HEK293 (cell line): ENCODE measurements at regions not wholly inside any gene's neighbourhood (a gene's known extent, or its start where the extent isn't known, plus 50 kb on each side); places are given as distances from the start of the nearest gene placed in this dataset.

Experiments used
- CTCF ChIA-PET: fragments of 350-600 bp; formaldehyde crosslinking; extraction: SDS; loops from one replicate; lab custom pipeline; 2021; ENCODE audit warnings: antibody characterized with exemption; lab: Yijun Ruan, JAX
- POLR2A ChIA-PET: fragments of 300-600 bp; formaldehyde crosslinking; extraction: SDS; loops from one replicate; lab custom pipeline; 2020; ENCODE audit warnings: antibody characterized with exemption, inconsistent platforms; lab: Yijun Ruan, JAX
- H3K27ac ChIP-seq: fragments of 200-500 bp; sonication (Bioruptor generic); 2 replicates; pipeline ENCODE4 v1.5.1; 2014; ENCODE audit warnings: low read depth, low read length, control low read depth, inconsistent platforms; ENCODE audit errors: extremely low read depth
- H3K36me3 ChIP-seq, 2 experiments: fragments of 200-500 bp in 1 of 2; sonication (Bioruptor generic) in 1 of 2; 1 replicate in 1 of 2; 2 replicates in 1 of 2; pipeline ENCODE4 v1.5.1; 2014 to 2017; ENCODE audit warnings: inconsistent platforms in 2 of 2, low read length in 2 of 2; ENCODE audit not compliant: control insufficient read depth in 2 of 2, insufficient read depth in 1 of 2
- H3K4me1 ChIP-seq: fragments of 200-500 bp; sonication (Bioruptor generic); 2 replicates; pipeline ENCODE4 v1.5.1; 2014; ENCODE audit warnings: mild to moderate bottlenecking, low read length, inconsistent platforms; ENCODE audit not compliant: control insufficient read depth, insufficient read depth
- H3K4me3 ChIP-seq: 2 replicates; pipeline ENCODE4 v1.5.1; 2011; ENCODE audit warnings: low read depth, mild to moderate bottlenecking, control low read depth, low read length, moderate library complexity
- H3K9me3 ChIP-seq: fragments of 200-500 bp; sonication (Bioruptor generic); 2 replicates; pipeline ENCODE4 v1.5.1; 2014; ENCODE audit warnings: low read depth, low read length, inconsistent platforms; ENCODE audit not compliant: control insufficient read depth, insufficient read depth
- ATF2 ChIP-seq: fragments of 450-650 bp; formaldehyde crosslinking; IDR thresholded peaks from 2 replicates; pipeline ENCODE4 v1.5.1; 2016; ENCODE audit warnings: missing biosample characterization, missing genetic modification characterization, low read depth
- FEZF1 ChIP-seq: fragments of 450-650 bp; formaldehyde crosslinking; IDR thresholded peaks from 2 replicates; pipeline ENCODE4 v1.5.1; 2016; ENCODE audit warnings: missing biosample characterization, missing genetic modification characterization
- INSM2 ChIP-seq: fragments of 450-650 bp; formaldehyde crosslinking; IDR thresholded peaks from 2 replicates; pipeline ENCODE4 v1.5.1; 2016; ENCODE audit warnings: missing biosample characterization, missing genetic modification characterization
- MZF1 ChIP-seq: fragments of 450-650 bp; formaldehyde crosslinking; IDR thresholded peaks from 2 replicates; pipeline ENCODE4 v1.5.1; 2017; ENCODE audit warnings: missing biosample characterization, missing genetic modification characterization, borderline replicate concordance
- RBAK ChIP-seq: fragments of 450-650 bp; formaldehyde crosslinking; IDR thresholded peaks from 2 replicates; pipeline ENCODE4 v1.5.1; 2016; ENCODE audit warnings: missing biosample characterization, missing genetic modification characterization
- TRIM28 ChIP-seq: IDR thresholded peaks from 2 replicates; pipeline ENCODE4 v1.6.1; 2011; ENCODE audit warnings: low read length, control low read depth, borderline replicate concordance
- ZFHX2 ChIP-seq: fragments of 450-650 bp; formaldehyde crosslinking; conservative IDR thresholded peaks from 2 replicates; pipeline ENCODE4 v1.5.1; 2016; ENCODE audit warnings: missing biosample characterization, missing genetic modification characterization
- ZNF2 ChIP-seq: fragments of 450-650 bp; formaldehyde crosslinking; IDR thresholded peaks from 2 replicates; pipeline ENCODE4 v1.5.1; 2016; ENCODE audit warnings: missing biosample characterization, missing genetic modification characterization
- ZNF341 ChIP-seq: fragments of 450-650 bp; formaldehyde crosslinking; IDR thresholded peaks from 2 replicates; pipeline ENCODE4; 2016; ENCODE audit warnings: low read depth, missing biosample characterization, missing genetic modification characterization
- ZNF394 ChIP-seq: fragments of 450-650 bp; formaldehyde crosslinking; IDR thresholded peaks from 2 replicates; pipeline ENCODE4 v1.5.1; 2016; ENCODE audit warnings: missing biosample characterization, missing genetic modification characterization, mild to moderate bottlenecking, moderate library complexity, borderline replicate concordance
- ZNF416 ChIP-seq: fragments of 450-650 bp; formaldehyde crosslinking; IDR thresholded peaks from 2 replicates; pipeline ENCODE4 v1.5.1; 2016; ENCODE audit warnings: missing biosample characterization, missing genetic modification characterization
- ZNF426 ChIP-seq: fragments of 450-650 bp; formaldehyde crosslinking; IDR thresholded peaks from 2 replicates; pipeline ENCODE4 v1.5.1; 2017; ENCODE audit warnings: missing biosample characterization, missing genetic modification characterization, mild to moderate bottlenecking, inconsistent platforms, moderate library complexity
- ZNF449 ChIP-seq: fragments of 450-650 bp; formaldehyde crosslinking; IDR thresholded peaks from 2 replicates; pipeline ENCODE4 v1.5.1; 2017; ENCODE audit warnings: missing biosample characterization, mild to moderate bottlenecking, missing genetic modification characterization, moderate library complexity
- ZNF530 ChIP-seq: fragments of 450-650 bp; formaldehyde crosslinking; IDR thresholded peaks from 2 replicates; pipeline ENCODE4 v1.5.1; 2016; ENCODE audit warnings: low read depth, missing biosample characterization, missing genetic modification characterization
- ZNF610 ChIP-seq: fragments of 450-650 bp; formaldehyde crosslinking; IDR thresholded peaks from 2 replicates; pipeline ENCODE4 v1.5.1; 2016; ENCODE audit warnings: missing biosample characterization, missing genetic modification characterization, borderline replicate concordance
- TF ChIP-seq, protein P1 (sequence below): fragments of 450-650 bp; formaldehyde crosslinking; IDR thresholded peaks from 2 replicates; pipeline ENCODE4 v1.5.1; 2016; ENCODE audit warnings: missing biosample characterization, missing genetic modification characterization
- TF ChIP-seq, protein P2 (sequence below): fragments of 450-650 bp; formaldehyde crosslinking; IDR thresholded peaks from 2 replicates; pipeline ENCODE4 v1.5.1; 2016; ENCODE audit warnings: missing biosample characterization, missing genetic modification characterization

DNA sequence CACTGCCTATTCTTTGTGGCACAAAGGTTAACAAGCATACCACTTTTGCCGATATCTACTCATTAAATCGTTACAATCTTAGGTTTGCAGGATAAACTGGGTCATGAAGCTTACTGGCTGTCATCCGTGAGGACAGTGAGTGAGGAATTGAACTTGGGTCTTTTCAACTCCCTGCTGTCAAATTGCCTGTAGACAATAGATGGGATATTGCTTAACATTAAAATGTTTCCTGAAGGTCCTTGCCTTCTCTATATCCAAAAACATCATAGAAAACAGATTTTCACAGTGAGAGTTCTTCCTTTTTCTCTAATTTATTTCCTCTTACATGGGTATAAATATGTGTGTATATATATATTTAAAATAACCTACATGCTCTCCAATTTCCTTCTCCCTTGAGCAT, 257.8 kb downstream of the LMO4 start (continued):
- TF ChIP-seq RBAK (tag by site-specific recombination): no peak
- no peak for TF ChIP-seq TRIM28
- TF ChIP-seq ZNF416: no peak
- no peak for TF ChIP-seq ZFHX2 (tag by site-specific recombination)
- no peak for TF ChIP-seq FEZF1 (tag by site-specific recombination)
- TF ChIP-seq ZNF341 (tag by site-specific recombination): no peak

DNA sequence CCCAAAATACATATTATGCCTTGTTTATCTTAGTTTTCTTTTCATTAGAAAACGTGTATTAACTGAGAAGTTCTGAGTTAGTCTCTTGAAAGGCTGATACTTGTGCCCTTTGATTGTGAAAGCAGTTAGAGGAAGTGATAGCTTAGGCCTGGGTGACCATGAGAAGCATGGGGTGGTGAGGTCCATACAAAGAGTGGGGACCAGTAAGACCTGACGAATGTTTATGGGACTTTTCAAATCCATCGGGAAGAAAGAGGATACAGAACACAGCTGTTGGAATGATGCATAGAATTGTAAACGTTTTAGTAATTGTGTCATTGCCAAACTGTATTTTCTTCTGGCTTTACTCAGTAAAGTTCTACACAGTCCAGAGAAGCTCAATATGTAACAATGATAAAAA, 259.8 kb downstream of the LMO4 start:
- TF ChIP-seq INSM2 (tag by site-specific recombination): no peak
- no peak for TF ChIP-seq ZNF426
- TF ChIP-seq ZNF394 (tag by site-specific recombination): no peak
- TF ChIP-seq MZF1 (tag by site-specific recombination): no peak
- no peak for TF ChIP-seq ZNF530 (tag by site-specific recombination)
- TF ChIP-seq ZNF341 (tag by site-specific recombination): no peak
- TF ChIP-seq, protein P1, sequence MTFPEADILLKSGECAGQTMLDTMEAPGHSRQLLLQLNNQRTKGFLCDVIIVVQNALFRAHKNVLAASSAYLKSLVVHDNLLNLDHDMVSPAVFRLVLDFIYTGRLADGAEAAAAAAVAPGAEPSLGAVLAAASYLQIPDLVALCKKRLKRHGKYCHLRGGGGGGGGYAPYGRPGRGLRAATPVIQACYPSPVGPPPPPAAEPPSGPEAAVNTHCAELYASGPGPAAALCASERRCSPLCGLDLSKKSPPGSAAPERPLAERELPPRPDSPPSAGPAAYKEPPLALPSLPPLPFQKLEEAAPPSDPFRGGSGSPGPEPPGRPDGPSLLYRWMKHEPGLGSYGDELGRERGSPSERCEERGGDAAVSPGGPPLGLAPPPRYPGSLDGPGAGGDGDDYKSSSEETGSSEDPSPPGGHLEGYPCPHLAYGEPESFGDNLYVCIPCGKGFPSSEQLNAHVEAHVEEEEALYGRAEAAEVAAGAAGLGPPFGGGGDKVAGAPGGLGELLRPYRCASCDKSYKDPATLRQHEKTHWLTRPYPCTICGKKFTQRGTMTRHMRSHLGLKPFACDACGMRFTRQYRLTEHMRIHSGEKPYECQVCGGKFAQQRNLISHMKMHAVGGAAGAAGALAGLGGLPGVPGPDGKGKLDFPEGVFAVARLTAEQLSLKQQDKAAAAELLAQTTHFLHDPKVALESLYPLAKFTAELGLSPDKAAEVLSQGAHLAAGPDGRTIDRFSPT (tag by site-specific recombination): no peak
- no peak for TF ChIP-seq ATF2 (tag by site-specific recombination)
- POLR2A ChIA-PET: no interaction called here
- CTCF ChIA-PET: no interaction called here
- no peaks in the 10 kb centered on the region; the same call in 1 of the 2 replicates for H3K4me1 ChIP-seq
- no peaks in the 10 kb centered on the region for H3K36me3 ChIP-seq
- no peak overlapping the region for H3K27ac ChIP-seq
- no peak overlapping the region for H3K4me3 ChIP-seq
- H3K9me3 ChIP-seq: no peaks in the 10 kb centered on the region

DNA sequence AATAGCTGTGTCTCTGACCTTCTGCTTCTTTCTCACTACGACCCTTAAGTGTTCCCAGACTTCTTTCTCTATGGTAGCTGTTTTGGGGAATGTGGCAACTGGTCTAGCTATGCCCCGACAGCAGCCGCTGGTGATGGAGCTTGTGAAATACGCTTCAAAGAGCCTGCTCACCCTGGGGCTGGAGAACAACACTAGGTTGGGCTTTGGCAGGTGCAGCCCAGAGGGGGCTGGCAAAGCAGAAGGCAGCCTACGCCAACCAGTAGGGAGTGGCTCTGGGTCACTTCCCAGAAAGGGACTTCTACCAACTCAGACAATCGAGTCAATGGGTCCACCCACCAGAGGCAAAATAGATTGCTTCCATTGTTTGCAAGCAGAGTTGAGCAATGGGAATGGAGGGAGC, 262.8 kb downstream of the LMO4 start:
- no peaks in the 10 kb centered on the region for H3K36me3 ChIP-seq
- no peak overlapping the region for H3K27ac ChIP-seq
- POLR2A ChIA-PET: no interaction called here
- H3K9me3 ChIP-seq: no peaks in the 10 kb centered on the region
- CTCF ChIA-PET: interaction anchor here (0.5 kb wide), 1 partner anchor 9 kb away, joined by 3 read pairs; no protein-coding TSS in a partner anchor
- peaks cover 11% of the 10 kb centered on the region for H3K4me1 ChIP-seq
- TF ChIP-seq ZNF2: no peak
- TF ChIP-seq, protein P2, sequence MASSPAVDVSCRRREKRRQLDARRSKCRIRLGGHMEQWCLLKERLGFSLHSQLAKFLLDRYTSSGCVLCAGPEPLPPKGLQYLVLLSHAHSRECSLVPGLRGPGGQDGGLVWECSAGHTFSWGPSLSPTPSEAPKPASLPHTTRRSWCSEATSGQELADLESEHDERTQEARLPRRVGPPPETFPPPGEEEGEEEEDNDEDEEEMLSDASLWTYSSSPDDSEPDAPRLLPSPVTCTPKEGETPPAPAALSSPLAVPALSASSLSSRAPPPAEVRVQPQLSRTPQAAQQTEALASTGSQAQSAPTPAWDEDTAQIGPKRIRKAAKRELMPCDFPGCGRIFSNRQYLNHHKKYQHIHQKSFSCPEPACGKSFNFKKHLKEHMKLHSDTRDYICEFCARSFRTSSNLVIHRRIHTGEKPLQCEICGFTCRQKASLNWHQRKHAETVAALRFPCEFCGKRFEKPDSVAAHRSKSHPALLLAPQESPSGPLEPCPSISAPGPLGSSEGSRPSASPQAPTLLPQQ (tag by site-specific recombination): no peak
- TF ChIP-seq ZNF610 (tag by site-specific recombination): no peak
- peak; percentile 65 for TF ChIP-seq ZNF449
- H3K4me3 ChIP-seq: no peak overlapping the region
